Immature natural killer cell (primary cell): ENCODE measurements at regions not wholly inside any gene's neighbourhood (a gene's known extent, or its start where the extent isn't known, plus 50 kb on each side); places are given as distances from the start of the nearest gene placed in this dataset.

Source experiments
- DNase-seq, 3 donors: peaks; one replicate each; pipeline ENCODE4 v3.0.0; 2022; ENCODE audit warnings: mixed read lengths in 1 of 3
- H3K27ac Mint-ChIP-seq, 6 donors: one replicate each; pipeline ENCODE4 v1.8.0; 2020; ENCODE audit warnings: mixed read lengths in 6 of 6, mild to moderate bottlenecking in 5 of 6, inconsistent platforms in 4 of 6, moderate library complexity in 3 of 6
- H3K27me3 Mint-ChIP-seq, 3 donors: one replicate each; pipeline ENCODE4 v1.8.0; 2020 to 2021; ENCODE audit warnings: low read depth in 3 of 3, mild to moderate bottlenecking in 3 of 3, mixed read lengths in 3 of 3, moderate library complexity in 3 of 3, inconsistent platforms in 1 of 3
- H3K36me3 Mint-ChIP-seq, 3 donors: one replicate each; pipeline ENCODE4 v1.8.0; 2020; ENCODE audit warnings: mixed read lengths in 3 of 3, inconsistent platforms in 2 of 3, mild to moderate bottlenecking in 2 of 3
- H3K4me1 Mint-ChIP-seq, 2 donors: one replicate each; pipeline ENCODE4 v1.8.0; 2020; ENCODE audit warnings: inconsistent platforms in 2 of 2, mild to moderate bottlenecking in 2 of 2, mixed read lengths in 2 of 2, moderate library complexity in 1 of 2
- H3K4me3 Mint-ChIP-seq, 5 donors: one replicate each; pipeline ENCODE4 v1.8.0; 2020; ENCODE audit warnings: mild to moderate bottlenecking in 5 of 5, mixed read lengths in 5 of 5, inconsistent platforms in 3 of 5, moderate library complexity in 3 of 5
- H3K9me3 Mint-ChIP-seq, 6 donors: one replicate each; pipeline ENCODE4 v1.8.0; 2020; ENCODE audit warnings: mild to moderate bottlenecking in 6 of 6, mixed read lengths in 6 of 6, inconsistent platforms in 4 of 6, moderate library complexity in 3 of 6

GRCh38 chr5:175388531-175388930 lies 55.5 kb downstream of the DRD1 start:
- no peak for DNase-seq
- Mint-ChIP-seq H3K4me3 (no peak overlapping the region), H3K9me3 (peaks cover 0 to 2% (median 0%) of the 10 kb centered on the region in 6 donors), H3K4me1 (no peaks in the 10 kb centered on the region), H3K36me3 (no peaks in the 10 kb centered on the region), H3K27me3 (peaks cover 2 to 7% (median 4%) of the 10 kb centered on the region in 3 donors), H3K27ac (no peak overlapping the region)

GRCh38 chr5:175387144-175387543 lies 56.8 kb downstream of the DRD1 start:
- peaks cover 2 to 9% (median 4%) of the 10 kb centered on the region in 3 donors for H3K27me3 Mint-ChIP-seq
- DNase-seq = no peak

GRCh38 chr5:175386526-175386925 lies 57.5 kb downstream of the DRD1 start:
- H3K4me3 Mint-ChIP-seq = no peak overlapping the region
- peaks cover 2 to 6% (median 4%) of the 10 kb centered on the region in 3 donors for H3K27me3 Mint-ChIP-seq
- no peaks in the 10 kb centered on the region for H3K36me3 Mint-ChIP-seq
- no peaks in the 10 kb centered on the region for H3K4me1 Mint-ChIP-seq
- H3K27ac Mint-ChIP-seq = no peak overlapping the region
- no peaks in the 10 kb centered on the region for H3K9me3 Mint-ChIP-seq
- no peak for DNase-seq

More at GRCh38 chr5:175387144-175387543, 56.8 kb downstream of the DRD1 start:
- no peak overlapping the region for H3K4me3 Mint-ChIP-seq
- no peak overlapping the region for H3K27ac Mint-ChIP-seq
- H3K36me3 Mint-ChIP-seq = no peaks in the 10 kb centered on the region
- H3K9me3 Mint-ChIP-seq = peaks cover 0 to 2% (median 0%) of the 10 kb centered on the region in 6 donors
- no peaks in the 10 kb centered on the region for H3K4me1 Mint-ChIP-seq

- peaks cover 2 to 6% (median 4%) of the 10 kb centered on the region in 3 donors for H3K27me3 Mint-ChIP-seq
- H3K4me3 Mint-ChIP-seq = no peak overlapping the region
- H3K36me3 Mint-ChIP-seq = no peaks in the 10 kb centered on the region
- no peak overlapping the region for H3K27ac Mint-ChIP-seq
- H3K9me3 Mint-ChIP-seq = no peaks in the 10 kb centered on the region
- no peak for DNase-seq
- H3K4me1 Mint-ChIP-seq = no peaks in the 10 kb centered on the region
These were observed 58.2 kb downstream of the DRD1 start for GRCh38 chr5:175385691-175386362.

GRCh38 chr5:175384724-175385552 lies 59.0 kb downstream of the DRD1 start:
- Mint-ChIP-seq H3K27ac (no peak overlapping the region), H3K27me3 (peaks cover 2 to 6% (median 4%) of the 10 kb centered on the region in 3 donors), H3K4me1 (no peaks in the 10 kb centered on the region), H3K36me3 (no peaks in the 10 kb centered on the region), H3K4me3 (no peak overlapping the region), H3K9me3 (no peaks in the 10 kb centered on the region)
- no peak for DNase-seq

- H3K4me3 Mint-ChIP-seq = no peak overlapping the region
- H3K36me3 Mint-ChIP-seq = no peaks in the 10 kb centered on the region
These were observed 60.6 kb downstream of the DRD1 start for GRCh38 chr5:175383350-175383749.

GRCh38 chr5:175382171-175382570 lies 61.8 kb downstream of the DRD1 start:
- no peak for DNase-seq
- H3K4me3 Mint-ChIP-seq = no peak overlapping the region
- H3K4me1 Mint-ChIP-seq = no peaks in the 10 kb centered on the region
- no peak overlapping the region for H3K27ac Mint-ChIP-seq
- H3K9me3 Mint-ChIP-seq = no peaks in the 10 kb centered on the region
- H3K27me3 Mint-ChIP-seq = peaks cover 2 to 9% (median 4%) of the 10 kb centered on the region in 3 donors
- H3K36me3 Mint-ChIP-seq = no peaks in the 10 kb centered on the region

More at GRCh38 chr5:175383350-175383749, 60.6 kb downstream of the DRD1 start:
- DNase-seq = no peak
- H3K4me1 Mint-ChIP-seq = no peaks in the 10 kb centered on the region
- peaks cover 2 to 7% (median 4%) of the 10 kb centered on the region in 3 donors for H3K27me3 Mint-ChIP-seq
- no peak overlapping the region for H3K27ac Mint-ChIP-seq
- H3K9me3 Mint-ChIP-seq = no peaks in the 10 kb centered on the region

GRCh38 chr5:175381130-175381529 lies 62.9 kb downstream of the DRD1 start:
- no peak for DNase-seq
- Mint-ChIP-seq H3K9me3 (no peaks in the 10 kb centered on the region), H3K27ac (no peak overlapping the region), H3K36me3 (no peaks in the 10 kb centered on the region), H3K27me3 (peaks cover 2 to 9% (median 4%) of the 10 kb centered on the region in 3 donors), H3K4me3 (no peak overlapping the region), H3K4me1 (no peaks in the 10 kb centered on the region)

- Mint-ChIP-seq H3K36me3 (no peaks in the 10 kb centered on the region), H3K4me3 (no peak overlapping the region), H3K27me3 (peaks cover 2 to 9% (median 4%) of the 10 kb centered on the region in 3 donors), H3K27ac (no peak overlapping the region), H3K9me3 (no peaks in the 10 kb centered on the region), H3K4me1 (no peaks in the 10 kb centered on the region)
- no peak for DNase-seq
These were observed 63.3 kb downstream of the DRD1 start for GRCh38 chr5:175380701-175381100.

GRCh38 chr5:175379867-175380266 lies 64.1 kb downstream of the DRD1 start:
- DNase-seq = no peak
- H3K27me3 Mint-ChIP-seq = peaks cover 2 to 9% (median 4%) of the 10 kb centered on the region in 3 donors
- no peaks in the 10 kb centered on the region for H3K36me3 Mint-ChIP-seq
- H3K9me3 Mint-ChIP-seq = peaks cover 0 to 2% (median 0%) of the 10 kb centered on the region in 6 donors
- H3K4me3 Mint-ChIP-seq = no peak overlapping the region
- H3K27ac Mint-ChIP-seq = no peak overlapping the region
- no peaks in the 10 kb centered on the region for H3K4me1 Mint-ChIP-seq

GRCh38 chr5:175378444-175379028 lies 65.4 kb downstream of the DRD1 start:
- H3K4me3 Mint-ChIP-seq = no peak overlapping the region
- no peak for DNase-seq
- H3K9me3 Mint-ChIP-seq = peaks cover 0 to 2% (median 0%) of the 10 kb centered on the region in 6 donors
- no peak overlapping the region for H3K27ac Mint-ChIP-seq
- H3K36me3 Mint-ChIP-seq = no peaks in the 10 kb centered on the region
- peaks cover 2 to 7% (median 2%) of the 10 kb centered on the region in 3 donors for H3K27me3 Mint-ChIP-seq
- no peaks in the 10 kb centered on the region for H3K4me1 Mint-ChIP-seq

- no peak for DNase-seq
- Mint-ChIP-seq H3K27me3 (peaks cover 0 to 7% (median 2%) of the 10 kb centered on the region in 3 donors), H3K27ac (no peak overlapping the region), H3K4me1 (no peaks in the 10 kb centered on the region), H3K9me3 (peaks cover 0 to 2% (median 0%) of the 10 kb centered on the region in 6 donors), H3K36me3 (no peaks in the 10 kb centered on the region), H3K4me3 (no peak overlapping the region)
These were observed 66.2 kb downstream of the DRD1 start for GRCh38 chr5:175377816-175378215.

GRCh38 chr5:175374166-175374875 lies 69.7 kb downstream of the DRD1 start:
- peaks cover 0 to 13% (median 2%) of the 10 kb centered on the region in 3 donors for H3K27me3 Mint-ChIP-seq
- H3K4me3 Mint-ChIP-seq = no peak overlapping the region
- no peak for DNase-seq
- no peaks in the 10 kb centered on the region for H3K4me1 Mint-ChIP-seq
- no peaks in the 10 kb centered on the region for H3K36me3 Mint-ChIP-seq
- H3K27ac Mint-ChIP-seq = no peak overlapping the region
- H3K9me3 Mint-ChIP-seq = peaks cover 0 to 6% (median 0%) of the 10 kb centered on the region in 6 donors
